NCI-H524 treated with DMSO at 0.1 percent for 48 hours (cell line): ENCODE measurements at regions not wholly inside any gene's neighbourhood (a gene's known extent, or its start where the extent isn't known, plus 50 kb on each side); places are given as distances from the start of the nearest gene placed in this dataset.

Experiments used
- DNase-seq: peaks from one replicate; lab custom pipeline; 2025; lab: John Stamatoyannopoulos, UW

GRCh38 chr14:83455561-83455960 lies 1921.9 kb upstream of the SEL1L start:
- DNase-seq = no peak

GRCh38 chr14:83461521-83461920 lies 1927.9 kb upstream of the SEL1L start:
- DNase-seq = no peak

- no peak for DNase-seq
These were observed 1929.1 kb upstream of the SEL1L start for GRCh38 chr14:83462759-83463158.

GRCh38 chr14:83463500-83464098 lies 1929.9 kb upstream of the SEL1L start:
- peak; percentile 35 for DNase-seq

- no peak for DNase-seq
These were observed 1934.2 kb upstream of the SEL1L start for GRCh38 chr14:83467811-83468210.

GRCh38 chr14:83470466-83470865 lies 1936.8 kb upstream of the SEL1L start:
- DNase-seq = no peak

GRCh38 chr14:83470959-83471695 lies 1937.5 kb upstream of the SEL1L start:
- no peak for DNase-seq

- no peak for DNase-seq
These were observed 1940.0 kb upstream of the SEL1L start for GRCh38 chr14:83473416-83474235.

- DNase-seq = no peak
These were observed 1945.1 kb upstream of the SEL1L start for GRCh38 chr14:83478741-83479140.

GRCh38 chr14:83483063-83483462 lies 1949.4 kb upstream of the SEL1L start:
- no peak for DNase-seq

- no peak for DNase-seq
These were observed 1951.9 kb upstream of the SEL1L start for GRCh38 chr14:83485591-83485990.

GRCh38 chr14:83491091-83491490 lies 1957.4 kb upstream of the SEL1L start:
- DNase-seq = peak; percentile 65

GRCh38 chr14:83520837-83521236 lies 1987.2 kb upstream of the SEL1L start:
- DNase-seq = peak; percentile 55

GRCh38 chr14:83529531-83529930 lies 1995.9 kb upstream of the SEL1L start:
- no peak for DNase-seq

- no peak for DNase-seq
These were observed 1996.2 kb upstream of the FLRT2 start for GRCh38 chr14:83533734-83534133.

- DNase-seq = no peak
These were observed 1994.9 kb upstream of the FLRT2 start for GRCh38 chr14:83534995-83535394.

- no peak for DNase-seq
These were observed 1994.5 kb upstream of the FLRT2 start for GRCh38 chr14:83535444-83535843.

GRCh38 chr14:83541147-83541546 lies 1988.8 kb upstream of the FLRT2 start:
- DNase-seq = no peak

- no peak for DNase-seq
These were observed 1981.7 kb upstream of the FLRT2 start for GRCh38 chr14:83548061-83548839.

- no peak for DNase-seq
These were observed 1973.9 kb upstream of the FLRT2 start for GRCh38 chr14:83556065-83556464.

- DNase-seq = no peak
These were observed 1973.0 kb upstream of the FLRT2 start for GRCh38 chr14:83556746-83557453.

- DNase-seq = no peak
These were observed 1971.0 kb upstream of the FLRT2 start for GRCh38 chr14:83558946-83559345.
